Adrenal gland (tissue), 9 donors: ENCODE measurements at regions not wholly inside any gene's neighbourhood (a gene's known extent, or its start where the extent isn't known, plus 50 kb on each side); places are given as distances from the start of the nearest gene placed in this dataset.

Experiments used
- DNase-seq, 7 donors: peaks; one replicate each; pipeline ENCODE4 v3.0.0-alpha.2; 2019 to 2020
- H3K27ac ChIP-seq, 5 donors: fragments of 200-600 bp; sonication (generic) in 4 of 5; 1 replicate in 3 of 5; 2 replicates in 2 of 5; pipeline versions ENCODE4 v1.5.1 to v1.8.0; 2016 to 2020; ENCODE audit warnings: mild to moderate bottlenecking in 1 of 5
- H3K27me3 ChIP-seq: fragments of 200-600 bp; 2 replicates; pipeline ENCODE4 v1.8.0; 2021
- H3K36me3 ChIP-seq, 2 donors: fragments of 200-600 bp; replicated peaks in 1 of 2; 1 replicate in 1 of 2; 2 replicates in 1 of 2; pipeline versions ENCODE4 v1.5.1 to v1.8.0; 2018 to 2022
- H3K4me1 ChIP-seq, 2 donors: fragments of 200-600 bp; replicated peaks in 1 of 2; 1 replicate in 1 of 2; 2 replicates in 1 of 2; pipeline versions ENCODE4 v1.5.1 to v1.8.0; 2018 to 2021
- H3K4me3 ChIP-seq, 4 donors: fragments of 200-600 bp; sonication (generic) in 3 of 4; one replicate each; pipeline ENCODE4 v1.5.1; 2016 to 2018
- H3K9me3 ChIP-seq, 3 donors: fragments of 200-600 bp; sonication (generic) in 1 of 3; replicated peaks in 1 of 3; 1 replicate in 2 of 3; 2 replicates in 1 of 3; pipeline versions ENCODE4 v1.5.1 to v1.8.0; 2016 to 2021
- POLR2A ChIP-seq, 2 donors: fragments of 450-650 bp; IDR thresholded peaks; one replicate each; pipeline ENCODE4 v1.6.1; 2017; ENCODE audit warnings: antibody characterized with exemption in 2 of 2, mild to moderate bottlenecking in 2 of 2, moderate library complexity in 1 of 2
- WGBS, 4 donors: extraction: QIAGEN DNeasy Blood & Tissue Kit in 2 of 4; methylation state at CpG; one replicate each; pipeline versions ENCODE4 v1.1.5 to v1.1.7; 2013 to 2017; 5-methylcytosine and 5-hydroxymethylcytosine counted together
- intact Hi-C, 2 donors: fragments of 100-400 bp; cut with DNase I; formaldehyde crosslinking; loops; one replicate each; pipeline versions ENCODE4 v1.14.1 to v1.15.0; 2022 to 2023
- TF ChIP-seq, protein P1 (sequence below), 6 experiments: fragments of 450-650 bp in 4 of 6; fragments of 200-600 bp in 2 of 6; sonication (generic) in 1 of 6; IDR thresholded peaks; 1 replicate in 5 of 6; 2 replicates in 1 of 6; pipeline versions ENCODE4 v1.5.1 to v1.8.0; 2016 to 2021; ENCODE audit warnings: antibody characterized with exemption in 6 of 6, mild to moderate bottlenecking in 2 of 6, moderate library complexity in 1 of 6
- donor health status: healthy with polysubstance abuse.
- donor health status: Bipolar disorder and iron deficiency.
- donor health status: DM: yes; HTN: yes; CAD: no.
- donor health status: DM: no; HTN: no; CAD: no.
- donor health status: DM: no; HTN: no; CAD: no.

GRCh38 chr19:13556552-13556951 is 50.3 kb upstream of the CACNA1A start:
- no peaks in the 10 kb centered on the region for H3K27me3 ChIP-seq
- H3K4me3 ChIP-seq = no peak overlapping the region
- 54 to 80% (median 63%) methylated on average over 9 of the region's 9 CpGs for WGBS, 4 donors
- intact Hi-C loops = no loop called here
- no peaks in the 10 kb centered on the region for H3K9me3 ChIP-seq
- DNase-seq = no peak
- H3K27ac ChIP-seq = no peak overlapping the region
- no peaks in the 10 kb centered on the region for H3K36me3 ChIP-seq
- TF ChIP-seq, protein P1, sequence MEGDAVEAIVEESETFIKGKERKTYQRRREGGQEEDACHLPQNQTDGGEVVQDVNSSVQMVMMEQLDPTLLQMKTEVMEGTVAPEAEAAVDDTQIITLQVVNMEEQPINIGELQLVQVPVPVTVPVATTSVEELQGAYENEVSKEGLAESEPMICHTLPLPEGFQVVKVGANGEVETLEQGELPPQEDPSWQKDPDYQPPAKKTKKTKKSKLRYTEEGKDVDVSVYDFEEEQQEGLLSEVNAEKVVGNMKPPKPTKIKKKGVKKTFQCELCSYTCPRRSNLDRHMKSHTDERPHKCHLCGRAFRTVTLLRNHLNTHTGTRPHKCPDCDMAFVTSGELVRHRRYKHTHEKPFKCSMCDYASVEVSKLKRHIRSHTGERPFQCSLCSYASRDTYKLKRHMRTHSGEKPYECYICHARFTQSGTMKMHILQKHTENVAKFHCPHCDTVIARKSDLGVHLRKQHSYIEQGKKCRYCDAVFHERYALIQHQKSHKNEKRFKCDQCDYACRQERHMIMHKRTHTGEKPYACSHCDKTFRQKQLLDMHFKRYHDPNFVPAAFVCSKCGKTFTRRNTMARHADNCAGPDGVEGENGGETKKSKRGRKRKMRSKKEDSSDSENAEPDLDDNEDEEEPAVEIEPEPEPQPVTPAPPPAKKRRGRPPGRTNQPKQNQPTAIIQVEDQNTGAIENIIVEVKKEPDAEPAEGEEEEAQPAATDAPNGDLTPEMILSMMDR (IDR thresholded peaks at IDR 0.05) = no peak
- no peak for TF ChIP-seq POLR2A (IDR thresholded peaks at IDR 0.05)
- H3K4me1 ChIP-seq = no peaks in the 10 kb centered on the region
